ENCODE measurements at regions not wholly inside any gene's neighbourhood (a gene's known extent, or its start where the extent isn't known, plus 50 kb on each side); places are given as distances from the start of the nearest gene placed in this dataset.

DNA sequence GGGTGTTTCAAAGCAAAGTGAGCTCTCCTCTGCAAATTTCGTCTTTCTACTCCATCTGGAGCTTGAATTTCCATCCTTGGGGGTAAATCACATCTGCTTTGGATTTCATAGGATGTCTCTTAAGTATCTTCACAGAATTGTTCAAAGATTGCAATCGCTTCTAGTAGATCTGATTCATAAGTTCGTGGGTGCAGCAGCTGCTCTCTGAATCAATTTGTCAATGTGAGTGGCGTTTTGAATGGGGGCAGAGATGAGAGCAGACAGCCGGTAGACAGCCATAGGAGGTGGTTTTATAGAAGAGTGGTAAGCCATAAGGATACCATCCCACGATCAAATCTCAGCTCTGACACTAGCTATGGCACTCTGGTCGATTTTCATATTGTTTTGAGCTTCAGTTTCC, 146.0 kb upstream of the RPH3A start:
- no peaks in the 10 kb centered on the region for H3K4me1 ChIP-seq (ENCODE audit: control insufficient read depth in 2 of 2, insufficient read depth in 1 of 2, low read depth in 1 of 2, low read length in 2 of 2)
- H3K14ac ChIP-seq (ENCODE audit: low read length): no peak overlapping the region
- no peak overlapping the region for H2BK5ac ChIP-seq (ENCODE audit: low read length)
- H3K79me1 ChIP-seq (ENCODE audit: low read depth, low read length): no peaks in the 10 kb centered on the region
- no peak overlapping the region for H3K23ac ChIP-seq (ENCODE audit: low read depth, low read length, poor library complexity)
- H3K18ac ChIP-seq (ENCODE audit: low read length): no peak overlapping the region
- no peak overlapping the region for H3K9ac ChIP-seq (ENCODE audit: low read depth, low read length, poor library complexity)
- H3K4me3 ChIP-seq (ENCODE audit: low read length in 2 of 2): no peak overlapping the region
- H2AK5ac ChIP-seq (ENCODE audit: low read depth, low read length): no peak overlapping the region
- H4K8ac ChIP-seq (ENCODE audit: low read depth, low read length): no peak overlapping the region
- no peaks in the 10 kb centered on the region for H3K36me3 ChIP-seq (replicated peaks in 1 of 2; ENCODE audit: control insufficient read depth in 2 of 2, insufficient read depth in 2 of 2, low read length in 2 of 2)
- DNase-seq (ENCODE audit: low spot score): no peak
- WGBS, 2 donors (ENCODE audit: extremely low coverage in 2 of 2, insufficient read length in 2 of 2, insufficient replicate concordance in 1 of 2): no CpG with 5 or more reads among the region's 7 CpGs
- no peaks in the 10 kb centered on the region for H3K27me3 ChIP-seq (ENCODE audit: control insufficient read depth in 3 of 3, insufficient read depth in 3 of 3, low read depth in 1 of 3, low read length in 3 of 3)
- peaks cover 0 to 2% of the 10 kb centered on the region in 2 donors for H3K9me3 ChIP-seq (replicated peaks in 1 of 2; ENCODE audit: control insufficient read depth in 2 of 2, insufficient read depth in 1 of 2, low read depth in 1 of 2, low read length in 2 of 2)
- no peak overlapping the region for H2BK120ac ChIP-seq (ENCODE audit: low read depth, low read length)
- no peak overlapping the region for H2BK12ac ChIP-seq (ENCODE audit: low read length)
- no peak overlapping the region for H2BK15ac ChIP-seq (ENCODE audit: low read length)
- H2AFZ ChIP-seq (ENCODE audit: low read length): no peak overlapping the region
- H3K4me2 ChIP-seq (ENCODE audit: insufficient read depth, low read length, poor library complexity, severe bottlenecking): no peak overlapping the region
- H4K91ac ChIP-seq (ENCODE audit: low read depth, low read length, poor library complexity): no peak overlapping the region
- H3K4ac ChIP-seq (ENCODE audit: low read length): no peak overlapping the region
- H3K27ac ChIP-seq (replicated peaks; ENCODE audit: low read length): no peak overlapping the region

GRCh38 chr12:112656141-112656540, 135.4 kb upstream of the RPH3A start:
- Histone ChIP-seq H2AK5ac (ENCODE audit: low read depth, low read length) (no peak overlapping the region), H3K9ac (ENCODE audit: low read depth, low read length, poor library complexity) (no peak overlapping the region), H3K4me2 (ENCODE audit: insufficient read depth, low read length, poor library complexity, severe bottlenecking) (no peak overlapping the region), H2BK120ac (ENCODE audit: low read depth, low read length) (no peak overlapping the region), H3K4me1 (ENCODE audit: control insufficient read depth in 2 of 2, insufficient read depth in 1 of 2, low read depth in 1 of 2, low read length in 2 of 2) (no peaks in the 10 kb centered on the region), H3K18ac (ENCODE audit: low read length) (no peak overlapping the region), H3K27ac (replicated peaks; ENCODE audit: low read length) (no peak overlapping the region), H3K36me3 (replicated peaks in 1 of 2; ENCODE audit: control insufficient read depth in 2 of 2, insufficient read depth in 2 of 2, low read length in 2 of 2) (no peaks in the 10 kb centered on the region), H4K8ac (ENCODE audit: low read depth, low read length) (no peak overlapping the region), H2BK12ac (ENCODE audit: low read length) (no peak overlapping the region), H2BK5ac (ENCODE audit: low read length) (no peak overlapping the region), H2BK15ac (ENCODE audit: low read length) (no peak overlapping the region), H3K14ac (ENCODE audit: low read length) (no peak overlapping the region), H3K4ac (ENCODE audit: low read length) (no peak overlapping the region), H3K23ac (ENCODE audit: low read depth, low read length, poor library complexity) (no peak overlapping the region), H3K4me3 (ENCODE audit: low read length in 2 of 2) (no peak overlapping the region), H2AFZ (ENCODE audit: low read length) (no peak overlapping the region), H3K9me3 (replicated peaks in 1 of 2; ENCODE audit: control insufficient read depth in 2 of 2, insufficient read depth in 1 of 2, low read depth in 1 of 2, low read length in 2 of 2) (no peaks in the 10 kb centered on the region), H4K91ac (ENCODE audit: low read depth, low read length, poor library complexity) (no peak overlapping the region), H3K27me3 (ENCODE audit: control insufficient read depth in 3 of 3, insufficient read depth in 3 of 3, low read depth in 1 of 3, low read length in 3 of 3) (peaks cover 0 to 2% (median 0%) of the 10 kb centered on the region in 3 experiments), H3K79me1 (ENCODE audit: low read depth, low read length) (no peaks in the 10 kb centered on the region)
- DNase-seq (ENCODE audit: low spot score): no peak
- WGBS, 2 donors (ENCODE audit: extremely low coverage in 2 of 2, insufficient read length in 2 of 2, insufficient replicate concordance in 1 of 2): no CpG with 5 or more reads among the region's 3 CpGs

GRCh38 chr12:112664569-112664968, 127.0 kb upstream of the RPH3A start:
- Histone ChIP-seq H3K4me2 (ENCODE audit: insufficient read depth, low read length, poor library complexity, severe bottlenecking) (no peak overlapping the region), H3K9ac (ENCODE audit: low read depth, low read length, poor library complexity) (no peak overlapping the region), H2BK12ac (ENCODE audit: low read length) (no peak overlapping the region), H4K8ac (ENCODE audit: low read depth, low read length) (no peak overlapping the region), H4K91ac (ENCODE audit: low read depth, low read length, poor library complexity) (no peak overlapping the region), H3K27ac (replicated peaks; ENCODE audit: low read length) (no peak overlapping the region), H2AK5ac (ENCODE audit: low read depth, low read length) (no peak overlapping the region), H3K23ac (ENCODE audit: low read depth, low read length, poor library complexity) (no peak overlapping the region), H2BK15ac (ENCODE audit: low read length) (no peak overlapping the region), H3K9me3 (replicated peaks in 1 of 2; ENCODE audit: control insufficient read depth in 2 of 2, insufficient read depth in 1 of 2, low read depth in 1 of 2, low read length in 2 of 2) (no peaks in the 10 kb centered on the region), H3K4me3 (ENCODE audit: low read length in 2 of 2) (no peak overlapping the region), H3K27me3 (ENCODE audit: control insufficient read depth in 3 of 3, insufficient read depth in 3 of 3, low read depth in 1 of 3, low read length in 3 of 3) (no peaks in the 10 kb centered on the region), H3K4ac (ENCODE audit: low read length) (no peak overlapping the region), H3K14ac (ENCODE audit: low read length) (no peak overlapping the region), H2AFZ (ENCODE audit: low read length) (no peak overlapping the region), H2BK5ac (ENCODE audit: low read length) (no peak overlapping the region), H2BK120ac (ENCODE audit: low read depth, low read length) (no peak overlapping the region), H3K18ac (ENCODE audit: low read length) (no peak overlapping the region), H3K36me3 (replicated peaks in 1 of 2; ENCODE audit: control insufficient read depth in 2 of 2, insufficient read depth in 2 of 2, low read length in 2 of 2) (no peaks in the 10 kb centered on the region), H3K79me1 (ENCODE audit: low read depth, low read length) (no peaks in the 10 kb centered on the region), H3K4me1 (ENCODE audit: control insufficient read depth in 2 of 2, insufficient read depth in 1 of 2, low read depth in 1 of 2, low read length in 2 of 2) (no peaks in the 10 kb centered on the region)
- DNase-seq (ENCODE audit: low spot score): peak; percentile 59
- no CpG with 5 or more reads among the region's 8 CpGs for WGBS, 2 donors (ENCODE audit: extremely low coverage in 2 of 2, insufficient read length in 2 of 2, insufficient replicate concordance in 1 of 2)

- H3K27me3 ChIP-seq (ENCODE audit: control insufficient read depth in 3 of 3, insufficient read depth in 3 of 3, low read depth in 1 of 3, low read length in 3 of 3): no peaks in the 10 kb centered on the region
These were observed 125.6 kb upstream of the RPH3A start for GRCh38 chr12:112665958-112666357.

More at GRCh38 chr12:112665958-112666357, 125.6 kb upstream of the RPH3A start:
- H3K79me1 ChIP-seq (ENCODE audit: low read depth, low read length): no peaks in the 10 kb centered on the region
- H2BK15ac ChIP-seq (ENCODE audit: low read length): no peak overlapping the region
- H3K9ac ChIP-seq (ENCODE audit: low read depth, low read length, poor library complexity): no peak overlapping the region
- H2BK120ac ChIP-seq (ENCODE audit: low read depth, low read length): no peak overlapping the region
- no peaks in the 10 kb centered on the region for H3K4me1 ChIP-seq (ENCODE audit: control insufficient read depth in 2 of 2, insufficient read depth in 1 of 2, low read depth in 1 of 2, low read length in 2 of 2)
- no peak overlapping the region for H3K14ac ChIP-seq (ENCODE audit: low read length)
- no peak overlapping the region for H2BK12ac ChIP-seq (ENCODE audit: low read length)
- no peak overlapping the region for H3K4me3 ChIP-seq (ENCODE audit: low read length in 2 of 2)
- no peak overlapping the region for H2AK5ac ChIP-seq (ENCODE audit: low read depth, low read length)
- H4K8ac ChIP-seq (ENCODE audit: low read depth, low read length): no peak overlapping the region
- no peak for DNase-seq (ENCODE audit: low spot score)
- no peak overlapping the region for H2AFZ ChIP-seq (ENCODE audit: low read length)
- H3K18ac ChIP-seq (ENCODE audit: low read length): no peak overlapping the region
- H3K36me3 ChIP-seq (replicated peaks in 1 of 2; ENCODE audit: control insufficient read depth in 2 of 2, insufficient read depth in 2 of 2, low read length in 2 of 2): no peaks in the 10 kb centered on the region
- no CpG with 5 or more reads among the region's 2 CpGs for WGBS, 2 donors (ENCODE audit: extremely low coverage in 2 of 2, insufficient read length in 2 of 2, insufficient replicate concordance in 1 of 2)
- H3K4ac ChIP-seq (ENCODE audit: low read length): no peak overlapping the region
- H3K23ac ChIP-seq (ENCODE audit: low read depth, low read length, poor library complexity): no peak overlapping the region
- no peaks in the 10 kb centered on the region for H3K9me3 ChIP-seq (replicated peaks in 1 of 2; ENCODE audit: control insufficient read depth in 2 of 2, insufficient read depth in 1 of 2, low read depth in 1 of 2, low read length in 2 of 2)
- no peak overlapping the region for H4K91ac ChIP-seq (ENCODE audit: low read depth, low read length, poor library complexity)
- no peak overlapping the region for H3K4me2 ChIP-seq (ENCODE audit: insufficient read depth, low read length, poor library complexity, severe bottlenecking)
- H2BK5ac ChIP-seq (ENCODE audit: low read length): no peak overlapping the region
- H3K27ac ChIP-seq (replicated peaks; ENCODE audit: low read length): no peak overlapping the region

Data from neuronal stem cell (in vitro differentiated cells).